GM19452 (cell line): ENCODE measurements at regions not wholly inside any gene's neighbourhood (a gene's known extent, or its start where the extent isn't known, plus 50 kb on each side); places are given as distances from the start of the nearest gene placed in this dataset.

Experiments used
- ATAC-seq: cut with Tn5 transposase; IDR thresholded peaks from one replicate; pipeline ENCODE4 v1.9.1; 2021; ENCODE audit not compliant: unreplicated experiment

GRCh38 chr14:101188571-101188915 lies 285.0 kb upstream of the RTL1 start:
- ATAC-seq: no peak

DNA sequence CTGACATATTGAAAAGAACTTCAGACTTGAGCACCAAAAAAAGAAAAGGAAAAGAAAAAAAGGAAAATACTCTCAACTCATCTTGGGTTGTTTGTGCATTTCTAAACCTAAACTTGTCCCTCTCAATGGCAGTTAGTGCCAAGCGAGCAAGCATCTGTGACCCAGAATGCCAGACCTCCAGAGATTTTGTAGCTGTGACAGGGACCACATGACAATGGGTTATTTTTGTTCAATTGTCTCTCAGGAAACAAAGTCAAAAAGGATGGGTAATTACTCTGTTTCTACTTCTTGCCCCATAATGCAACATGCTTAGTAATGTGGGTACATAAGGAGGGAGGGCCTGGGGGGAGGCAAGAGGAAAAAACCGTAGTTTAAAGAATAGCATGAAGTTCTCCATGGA lies 285.7 kb upstream of the RTL1 start:
- ATAC-seq: no peak

DNA sequence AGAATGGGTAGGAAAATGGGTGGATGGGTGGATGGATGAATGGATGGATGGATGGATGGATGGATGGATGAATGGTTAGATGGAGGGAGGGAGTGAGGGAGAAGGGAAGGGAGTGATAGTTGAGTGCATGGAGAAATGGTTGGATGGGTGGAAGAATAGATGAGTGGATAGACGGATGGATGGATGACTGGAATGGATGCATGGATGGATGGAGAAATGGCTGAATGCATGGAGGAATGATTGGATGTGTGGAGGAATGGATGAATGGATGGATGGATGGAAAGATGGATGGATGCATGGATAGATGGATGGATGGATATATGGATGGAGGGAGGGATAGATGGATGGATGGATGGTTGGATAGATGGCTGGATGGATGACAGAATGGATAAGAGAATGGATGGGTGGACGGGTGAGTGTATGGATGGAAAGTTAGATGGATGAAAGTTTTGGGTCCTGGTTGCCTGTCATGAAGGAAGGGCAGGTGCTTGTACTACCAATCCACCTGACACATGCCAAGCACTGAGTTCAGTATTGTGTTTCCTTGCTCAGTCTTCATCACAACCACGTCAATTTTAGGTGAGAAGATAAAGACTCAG lies 286.5 kb upstream of the RTL1 start:
- ATAC-seq: no peak

- no peak for ATAC-seq
These were observed 287.7 kb upstream of the RTL1 start for GRCh38 chr14:101191101-101191720.

DNA sequence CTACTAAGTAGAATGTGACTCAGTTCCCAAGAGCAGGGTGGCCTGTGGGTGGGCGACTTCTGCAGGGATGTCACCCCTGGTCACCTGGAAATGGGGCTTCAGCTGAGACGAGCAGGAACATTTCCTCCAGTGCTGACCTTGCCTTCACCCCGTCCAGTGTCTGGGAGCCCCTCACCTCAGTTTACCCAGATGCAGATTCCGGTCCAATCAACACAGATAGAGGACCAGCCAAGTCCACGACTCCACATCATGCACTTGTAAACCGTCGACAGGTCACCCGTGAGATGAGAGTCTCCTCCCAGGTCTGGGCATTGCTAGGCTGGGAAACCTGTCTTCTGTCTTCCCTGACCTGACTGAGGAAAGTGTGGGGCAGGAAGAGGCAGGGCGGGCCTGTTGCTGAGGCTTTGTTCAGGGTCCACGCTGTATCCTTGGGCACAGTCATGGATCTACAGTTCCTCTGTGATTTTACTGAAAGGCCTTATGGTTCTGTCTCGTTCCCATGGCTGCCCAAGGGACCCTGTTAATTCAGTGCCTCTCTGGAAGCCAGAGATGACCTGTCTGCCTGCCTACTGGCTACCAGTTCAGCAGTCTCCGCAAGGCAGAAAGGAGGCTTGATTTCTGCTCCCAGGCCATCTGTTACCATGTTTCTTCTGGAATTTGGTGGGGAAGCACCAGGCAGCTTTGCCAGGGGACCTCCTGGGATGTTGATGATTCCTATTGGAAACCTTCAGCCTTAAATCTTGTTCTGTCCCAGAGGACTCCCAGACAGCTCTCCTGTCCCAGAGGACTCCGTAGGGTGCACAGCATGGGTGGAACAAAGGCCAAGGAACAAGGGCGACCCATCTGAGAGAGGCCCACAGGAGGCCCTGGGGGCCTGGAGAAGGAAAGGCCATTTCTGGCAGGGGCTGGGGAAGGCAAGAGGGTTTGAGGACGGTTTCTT lies 288.5 kb upstream of the RTL1 start:
- no peak for ATAC-seq

DNA sequence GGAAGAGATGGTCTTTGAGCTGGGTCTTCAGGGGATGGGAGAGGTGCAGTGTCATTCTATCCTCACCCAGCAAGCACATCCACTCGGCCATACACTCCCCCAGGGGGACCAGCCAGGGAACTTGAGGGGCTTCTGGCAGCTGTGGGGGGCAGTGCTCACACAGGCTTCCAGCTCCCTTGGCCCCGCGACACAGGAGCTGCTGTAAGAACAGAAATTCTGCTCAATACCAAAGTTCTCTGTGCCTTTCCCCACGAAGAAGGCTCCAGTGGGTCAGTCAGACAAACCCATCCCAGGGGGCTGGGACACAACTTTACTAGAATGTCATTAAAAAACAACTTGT lies 289.1 kb upstream of the RTL1 start:
- no peak for ATAC-seq

GRCh38 chr14:101193106-101193844 lies 289.8 kb upstream of the RTL1 start:
- ATAC-seq: no peak

DNA sequence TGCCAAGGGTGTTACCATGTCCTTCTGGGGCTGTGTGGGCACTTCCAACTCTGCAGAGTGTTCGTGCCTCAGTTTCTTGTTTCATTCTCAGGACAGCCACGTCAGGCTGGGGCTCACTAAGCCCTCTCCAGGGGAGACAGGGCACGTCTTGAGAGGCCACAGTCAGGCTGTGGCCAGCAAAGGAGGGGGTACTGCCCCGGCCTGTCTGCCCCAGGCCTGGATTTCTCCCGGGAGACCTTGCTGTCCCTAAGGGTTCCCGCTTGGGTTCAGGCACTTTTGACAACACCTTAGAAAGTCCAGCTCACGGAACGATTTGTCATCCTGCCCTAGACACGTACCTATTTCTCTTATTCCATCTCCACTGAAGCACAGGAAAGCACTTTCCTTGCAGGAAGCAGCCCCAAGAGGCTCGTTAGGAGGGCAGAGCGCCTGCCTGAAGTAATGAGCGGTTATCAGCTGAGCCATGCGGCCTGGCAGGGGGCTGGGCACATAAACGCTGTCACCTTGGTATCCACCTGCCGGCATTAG lies 290.4 kb upstream of the RTL1 start:
- ATAC-seq: no peak

- no peak for ATAC-seq
These were observed 291.1 kb upstream of the RTL1 start for GRCh38 chr14:101194373-101195308.

DNA sequence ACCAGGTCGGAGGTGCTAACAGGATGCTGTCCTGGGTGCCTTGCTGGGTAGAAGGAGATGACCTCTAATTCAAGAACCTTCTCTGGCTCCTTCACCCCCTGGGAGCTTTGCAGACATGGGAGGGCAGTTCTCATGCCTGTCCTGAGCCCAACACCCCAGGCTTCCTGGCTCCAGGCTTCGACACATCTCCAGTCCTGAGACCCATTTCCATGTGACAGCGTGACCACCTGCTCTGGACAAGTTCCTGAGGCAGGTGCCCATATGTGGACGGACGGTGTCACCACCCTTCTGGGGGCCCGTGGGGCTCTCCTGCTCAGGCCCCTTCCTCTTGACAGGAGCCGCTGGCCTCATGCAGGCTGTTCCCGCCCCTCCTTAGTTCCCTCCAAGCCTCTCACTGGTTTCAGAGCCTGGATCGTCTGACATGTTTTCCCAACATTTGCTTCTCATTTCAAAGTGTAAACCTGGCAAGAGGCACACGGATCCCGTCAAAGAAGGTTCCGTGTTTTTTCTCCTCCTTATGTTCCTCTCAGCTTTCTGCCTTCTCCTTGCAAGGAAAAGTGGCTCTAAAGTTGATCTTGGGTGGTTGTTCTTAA lies 291.9 kb upstream of the RTL1 start:
- no peak for ATAC-seq

DNA sequence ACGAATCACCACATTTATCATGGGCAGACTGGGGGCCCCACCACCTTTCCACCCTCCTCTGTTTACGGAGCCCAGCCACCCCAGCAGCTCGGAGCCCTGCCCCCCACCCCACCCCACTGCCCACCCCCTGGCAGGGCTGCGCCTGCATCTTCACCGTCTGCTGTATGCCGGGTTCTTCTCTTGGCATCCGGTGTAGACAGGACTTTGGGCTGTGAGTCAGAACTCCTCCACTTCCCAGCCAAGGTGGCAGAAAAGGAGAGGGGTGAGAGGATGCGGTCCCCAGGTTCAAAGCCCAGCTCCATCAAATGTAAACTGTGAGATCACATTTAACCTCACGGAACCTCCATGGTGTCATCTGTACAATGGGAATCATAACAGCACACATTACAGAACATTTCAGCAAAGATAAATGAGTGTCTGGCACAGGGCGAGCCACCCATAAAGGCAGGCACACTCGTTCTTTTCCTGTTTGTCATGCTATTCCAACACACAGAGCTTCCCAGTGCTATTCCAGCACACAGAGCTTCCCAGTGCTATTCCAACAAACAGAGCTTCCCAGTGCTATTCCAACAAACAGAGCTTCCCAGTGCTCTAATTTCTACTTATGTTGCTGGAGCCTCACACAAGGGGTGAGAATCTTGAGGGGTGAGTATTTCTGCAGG lies 292.7 kb upstream of the RTL1 start:
- no peak for ATAC-seq

DNA sequence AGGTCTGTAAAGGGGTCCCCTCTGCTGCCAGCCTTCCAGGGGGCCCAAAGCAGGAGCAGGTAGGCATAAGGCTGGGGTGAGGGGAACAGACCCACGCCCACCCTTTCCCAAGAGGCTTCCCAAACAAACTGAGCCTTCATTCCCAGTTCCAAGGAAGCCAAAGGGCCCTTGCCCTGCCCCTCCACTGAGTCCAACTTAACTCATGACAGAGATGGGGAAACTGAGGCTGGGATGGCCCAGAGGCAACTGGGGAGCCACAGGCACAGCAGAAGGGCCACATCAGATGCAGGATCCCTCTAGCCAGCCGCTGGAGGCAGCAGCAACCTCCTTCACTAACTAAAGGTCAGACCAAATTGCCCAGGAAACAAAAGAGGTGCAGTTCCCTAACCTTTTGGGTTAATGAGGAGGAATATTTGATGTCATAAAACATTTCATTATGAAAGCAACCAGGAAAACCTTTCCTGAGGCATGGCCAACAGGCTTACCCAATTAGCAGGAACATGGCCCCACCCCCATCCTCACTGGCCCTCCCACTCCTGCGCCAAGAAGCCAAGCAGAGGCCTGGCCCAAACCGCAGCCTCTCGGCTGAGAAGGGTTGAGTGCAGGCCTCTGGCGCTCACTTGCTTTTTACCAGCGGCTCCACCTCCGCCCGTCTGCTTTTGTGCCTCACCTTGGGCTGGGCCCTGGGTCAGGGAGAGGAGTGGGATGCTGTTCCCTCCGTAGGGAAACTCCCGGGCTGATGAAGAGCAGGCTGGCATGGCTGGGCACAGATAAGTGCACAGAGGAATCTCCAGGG lies 293.5 kb upstream of the RTL1 start:
- no peak for ATAC-seq

GRCh38 chr14:101197595-101198397 lies 294.3 kb upstream of the RTL1 start:
- no peak for ATAC-seq

DNA sequence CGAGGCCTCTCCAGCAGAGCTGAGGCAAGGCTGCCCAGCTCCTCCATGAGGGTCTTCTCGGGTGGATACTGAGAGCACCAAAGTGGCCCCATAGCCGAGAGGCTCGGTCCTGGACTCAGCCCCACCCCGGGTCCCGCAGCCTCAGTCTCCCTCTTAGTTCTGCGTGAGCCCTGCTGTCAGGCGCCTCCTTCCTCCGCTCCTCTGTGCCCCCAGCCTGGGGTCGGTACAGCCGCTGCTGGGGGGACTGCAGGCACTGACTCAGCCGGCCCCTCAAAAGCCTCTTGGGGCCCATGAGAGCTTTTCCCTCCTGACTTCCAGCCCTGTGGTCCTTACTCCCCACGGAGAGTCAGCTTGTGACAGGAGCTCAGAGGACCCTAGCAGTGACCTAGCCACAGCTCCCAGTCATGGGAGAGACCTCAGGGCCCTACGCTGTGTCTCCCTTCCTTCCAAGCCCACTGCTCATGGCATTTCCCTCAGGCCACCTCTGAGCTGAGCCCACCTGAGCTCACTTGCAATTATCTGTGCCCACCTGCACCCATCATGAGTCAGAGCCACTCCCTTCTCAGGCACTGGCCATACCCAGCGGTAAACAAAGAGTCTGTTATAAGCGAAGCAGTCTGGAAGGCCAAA lies 295.0 kb upstream of the RTL1 start:
- no peak for ATAC-seq

DNA sequence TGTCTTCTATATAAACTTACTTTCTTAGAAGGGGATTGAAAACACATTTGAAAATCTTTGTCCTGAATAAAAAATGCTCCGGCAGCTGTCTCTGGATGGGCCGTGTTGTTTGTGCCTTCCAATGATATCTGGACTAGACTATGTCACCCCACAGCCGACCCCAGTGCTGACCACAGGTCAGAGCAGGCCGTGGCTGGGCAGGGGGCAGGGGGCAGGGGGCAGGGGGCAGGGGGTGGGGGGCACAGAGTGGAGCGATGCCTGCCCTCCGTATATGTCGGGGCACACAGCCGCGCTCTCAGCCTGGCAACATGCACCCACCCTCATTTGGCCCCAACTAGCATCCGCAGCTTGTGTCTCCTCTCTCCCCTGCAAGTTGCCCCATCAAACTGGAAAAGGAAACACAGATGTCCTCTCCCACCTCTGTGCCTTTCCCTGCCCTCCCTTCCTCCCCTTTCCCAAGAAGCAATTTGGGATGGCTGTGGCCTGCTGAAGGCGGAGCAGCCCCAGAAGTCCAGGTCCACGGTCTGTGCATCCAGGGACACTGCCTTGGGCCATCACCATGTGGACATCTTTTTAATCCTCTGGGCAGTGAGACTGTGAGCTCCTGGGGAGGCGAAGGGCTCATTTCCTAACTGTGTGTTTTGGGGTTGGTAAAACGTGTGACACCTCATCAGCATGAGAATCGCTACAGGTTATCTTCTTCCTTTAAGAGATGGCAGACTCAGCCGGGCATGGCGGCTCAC lies 295.7 kb upstream of the RTL1 start:
- no peak for ATAC-seq

- no peak for ATAC-seq
These were observed 296.6 kb upstream of the RTL1 start for GRCh38 chr14:101200008-101200649.
